ENCODE measurements at regions not wholly inside any gene's neighbourhood (a gene's known extent, or its start where the extent isn't known, plus 50 kb on each side); places are given as distances from the start of the nearest gene placed in this dataset.
"Not testable (repeated sequence)": the region's sequence is repeated elsewhere in the genome, so short reads cannot be mapped to it uniquely, and the experiment has no call there.

GRCh38 chr16:72590151-72590937 is 418.4 kb upstream of the PMFBP1 start:
- no peak for DNase-seq

DNA sequence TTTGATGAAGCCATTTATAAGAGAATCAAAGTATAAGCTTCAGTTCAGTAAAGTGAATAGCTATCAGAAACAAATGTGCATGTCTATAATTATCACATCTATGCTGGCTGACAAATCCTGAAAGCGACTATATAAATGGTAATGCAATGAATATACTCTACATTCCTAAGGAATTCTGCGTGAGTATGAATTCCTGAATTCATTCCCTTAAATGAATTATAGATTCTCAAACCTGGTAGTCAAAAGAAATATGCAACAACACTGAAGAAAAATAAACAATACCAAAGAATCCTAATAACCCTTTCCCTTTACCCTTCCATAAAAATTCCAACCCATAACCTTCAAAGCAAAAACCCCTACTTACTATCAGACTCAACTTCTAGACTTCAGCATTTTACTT is 416.6 kb upstream of the PMFBP1 start:
- DNase-seq: no peak

DNA sequence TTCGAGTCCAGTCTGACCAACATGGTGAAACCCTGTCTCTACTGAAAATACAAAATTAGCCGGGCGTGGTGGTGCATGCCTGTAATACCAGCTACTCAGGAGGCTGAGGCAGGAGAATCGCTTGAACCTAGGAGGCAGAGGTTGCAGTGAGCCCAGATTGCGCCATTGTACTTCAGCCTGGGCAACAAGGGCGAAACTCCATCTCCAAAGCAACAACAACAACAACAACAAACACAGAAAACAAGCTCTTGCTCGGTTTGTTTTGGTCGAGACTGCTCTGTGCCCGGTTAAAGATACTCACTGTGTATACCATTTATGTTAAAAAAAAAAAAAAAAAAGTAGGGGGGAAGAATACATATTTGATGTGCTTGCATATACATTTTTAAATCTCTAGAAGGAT is 406.1 kb upstream of the PMFBP1 start:
- not testable (repeated sequence) for DNase-seq

DNA sequence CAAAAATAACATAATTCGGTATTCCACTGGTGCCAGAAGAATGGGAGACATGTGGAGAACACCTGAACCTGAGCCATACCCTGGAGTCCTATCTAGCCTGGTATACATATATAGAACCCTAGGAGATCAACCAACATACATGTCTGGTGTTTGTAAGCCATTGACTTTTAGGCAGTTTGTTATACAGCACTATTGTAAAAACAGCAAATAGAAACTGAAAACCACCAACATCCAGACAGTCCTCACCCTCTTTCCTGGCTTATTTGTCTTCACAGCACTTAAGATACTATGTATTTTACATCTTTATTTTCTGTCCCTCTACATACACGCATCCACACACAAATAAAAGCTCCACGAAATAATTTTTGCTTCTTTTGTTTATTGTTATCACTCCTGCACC is 404.2 kb upstream of the PMFBP1 start:
- DNase-seq: no peak

GRCh38 chr16:72569677-72570076 is 397.7 kb upstream of the PMFBP1 start:
- DNase-seq: no peak

GRCh38 chr16:72568502-72568901 is 396.5 kb upstream of the PMFBP1 start:
- DNase-seq: no peak

DNA sequence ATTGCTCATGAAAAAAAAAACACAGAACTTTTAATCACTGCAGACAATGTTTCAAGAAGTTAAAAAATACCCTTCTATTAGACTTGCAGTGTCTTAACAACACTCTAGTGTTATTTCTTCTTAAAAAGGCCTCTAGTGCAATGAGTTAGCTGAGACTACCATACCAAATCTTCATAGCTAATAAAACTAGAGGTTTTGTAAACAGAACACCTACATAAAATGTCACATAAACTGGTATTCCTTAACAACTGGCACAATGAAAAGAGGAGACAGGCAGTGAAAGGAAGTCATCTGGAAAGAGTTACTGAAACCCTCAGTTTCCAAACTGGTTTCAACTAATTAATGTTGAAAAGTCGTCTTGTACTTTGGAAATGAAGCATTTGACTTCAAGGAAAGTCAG is 394.2 kb upstream of the PMFBP1 start:
- no peak for DNase-seq

- DNase-seq: no peak
Observed at GRCh38 chr16:72565106-72565505, 393.2 kb upstream of the PMFBP1 start.

DNA sequence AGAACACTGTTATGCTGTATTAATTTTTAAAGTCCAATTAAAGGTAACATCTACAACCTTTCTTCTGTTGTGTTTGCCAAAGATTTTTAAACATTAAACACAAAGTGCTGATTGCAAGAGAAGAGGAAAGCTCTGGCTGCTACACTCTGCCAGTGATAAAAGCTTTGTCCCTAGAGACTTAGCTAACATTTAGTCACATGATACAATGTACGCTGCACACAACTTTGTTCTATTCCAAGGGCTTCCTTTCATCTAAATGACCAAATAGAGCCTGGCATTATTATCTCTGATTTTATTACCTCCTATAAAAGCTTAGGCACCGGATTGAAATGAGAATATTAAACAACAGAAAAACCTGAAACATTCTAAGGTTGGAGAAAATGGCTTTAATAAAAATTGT is 388.7 kb upstream of the PMFBP1 start:
- DNase-seq: no peak

DNA sequence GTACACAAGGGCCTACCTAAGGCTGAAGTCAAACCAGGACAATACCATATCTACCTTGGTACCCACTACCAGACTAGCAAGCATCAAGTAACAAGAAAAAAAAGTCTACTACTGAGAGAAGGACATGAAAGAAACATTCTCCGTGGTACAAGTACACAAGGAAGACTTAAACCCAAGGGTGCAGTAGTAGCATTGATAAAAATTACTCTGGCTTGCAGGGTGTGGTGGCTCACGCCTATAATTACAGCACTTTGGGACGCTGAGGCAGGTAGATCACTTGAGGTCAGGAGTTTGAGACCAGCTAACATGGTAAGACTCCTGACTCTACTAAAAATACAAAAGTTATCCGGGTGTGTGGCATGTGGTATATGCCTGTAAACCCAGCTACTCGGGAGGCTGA is 386.5 kb upstream of the PMFBP1 start:
- no peak for DNase-seq

- DNase-seq: no peak
Observed at GRCh38 chr16:72554935-72555334, 383.0 kb upstream of the PMFBP1 start.

- DNase-seq: no peak
Observed at GRCh38 chr16:72552654-72553053, 380.7 kb upstream of the PMFBP1 start.

GRCh38 chr16:72551649-72552048 is 379.7 kb upstream of the PMFBP1 start:
- no peak for DNase-seq

DNA sequence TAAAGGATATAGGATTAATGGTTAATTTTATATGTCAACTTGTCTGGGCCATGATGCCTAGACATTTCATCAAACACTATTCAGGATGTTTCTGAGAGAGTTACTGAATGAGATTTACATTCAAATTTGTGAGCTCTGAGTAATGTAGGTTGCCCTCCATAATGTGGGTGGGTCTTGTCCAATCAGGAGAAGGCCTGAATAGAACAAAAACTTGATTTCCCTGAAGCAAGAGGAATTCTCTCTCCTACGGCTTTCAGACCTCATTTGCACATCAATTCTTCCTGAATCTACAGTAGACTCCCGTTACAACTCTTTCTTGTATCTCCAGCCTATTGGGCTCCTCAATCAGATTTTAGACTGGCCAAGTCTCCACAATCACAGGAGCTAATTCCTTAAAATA is 377.9 kb upstream of the PMFBP1 start:
- DNase-seq: no peak

GRCh38 chr16:72542102-72542501 is 370.1 kb upstream of the PMFBP1 start:
- no peak for DNase-seq

DNA sequence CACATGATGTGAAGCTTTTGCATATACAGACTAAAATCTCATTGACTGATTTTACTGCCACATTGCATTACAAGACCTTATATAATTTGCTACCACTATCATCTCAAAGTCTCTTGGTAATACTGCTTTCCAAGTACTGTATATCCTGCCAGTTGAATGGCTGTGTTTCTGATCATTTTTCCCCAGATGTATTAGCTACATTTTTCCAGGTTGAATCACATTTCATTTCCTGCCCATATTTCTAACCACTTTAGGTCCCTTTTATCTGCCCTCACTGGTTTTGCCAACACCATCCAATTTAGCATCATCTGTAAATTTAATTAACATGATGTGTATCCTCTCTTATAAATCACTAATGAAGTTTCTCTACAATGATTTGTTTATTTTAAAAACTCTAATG is 365.7 kb upstream of the PMFBP1 start:
- DNase-seq: no peak

DNA sequence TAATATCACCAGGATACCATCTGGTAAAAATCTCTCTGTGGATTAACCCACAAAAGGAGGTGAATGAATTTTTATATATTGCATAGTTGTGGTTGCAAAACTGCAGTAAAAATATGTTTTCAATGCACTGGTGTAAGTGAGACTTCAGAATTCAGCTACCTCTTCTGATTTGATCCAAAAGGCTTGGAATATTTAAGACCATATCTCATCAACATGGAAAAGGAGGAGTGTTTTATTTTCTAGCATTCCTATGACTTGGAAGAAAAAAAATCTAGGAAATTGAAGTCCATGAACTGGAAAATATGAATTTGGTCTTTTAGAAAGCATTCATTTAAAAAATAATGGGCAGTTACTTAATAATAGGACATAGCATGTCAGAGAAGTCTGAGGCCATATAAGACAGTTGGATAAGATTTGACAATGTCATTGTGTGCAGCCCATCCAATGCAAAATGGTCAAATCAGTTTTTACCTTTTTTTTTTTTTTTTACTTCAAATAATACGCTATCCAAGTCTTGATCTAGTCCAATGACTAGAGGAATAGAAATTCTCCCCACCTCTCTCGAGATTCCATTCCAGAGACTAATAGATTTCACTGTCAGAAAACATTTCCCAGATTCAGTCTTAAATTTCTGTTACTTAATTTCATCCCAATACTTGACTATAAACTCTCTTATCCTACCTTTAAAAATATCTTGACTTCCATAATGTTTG is 364.9 kb upstream of the PMFBP1 start:
- no peak for DNase-seq

GRCh38 chr16:72532906-72533410 is 361.0 kb upstream of the PMFBP1 start:
- DNase-seq: no peak

GRCh38 chr16:72530434-72530833 is 358.5 kb upstream of the PMFBP1 start:
- DNase-seq: peak; percentile 11 to 12

GRCh38 chr16:72523087-72523486 is 351.1 kb upstream of the PMFBP1 start:
- no peak for DNase-seq

DNA sequence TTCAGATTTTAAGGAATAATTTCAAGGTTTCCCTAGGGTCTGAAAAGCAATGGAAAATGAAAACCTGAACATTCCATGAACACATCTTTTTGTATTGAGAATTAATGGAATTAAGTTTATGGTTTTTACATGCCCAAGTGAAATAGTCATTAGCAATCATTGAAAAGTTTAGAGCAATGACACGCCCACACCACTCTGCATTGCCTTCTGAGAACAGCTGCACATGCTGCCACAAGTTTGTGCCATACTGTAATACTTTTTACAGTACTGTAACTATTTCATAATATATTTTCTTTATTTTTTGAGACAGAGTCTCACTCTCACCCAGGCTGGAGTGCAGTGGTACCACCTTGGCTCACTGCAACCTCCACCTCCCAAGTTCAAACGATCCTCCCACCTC is 345.2 kb upstream of the PMFBP1 start:
- DNase-seq: no peak

DNA sequence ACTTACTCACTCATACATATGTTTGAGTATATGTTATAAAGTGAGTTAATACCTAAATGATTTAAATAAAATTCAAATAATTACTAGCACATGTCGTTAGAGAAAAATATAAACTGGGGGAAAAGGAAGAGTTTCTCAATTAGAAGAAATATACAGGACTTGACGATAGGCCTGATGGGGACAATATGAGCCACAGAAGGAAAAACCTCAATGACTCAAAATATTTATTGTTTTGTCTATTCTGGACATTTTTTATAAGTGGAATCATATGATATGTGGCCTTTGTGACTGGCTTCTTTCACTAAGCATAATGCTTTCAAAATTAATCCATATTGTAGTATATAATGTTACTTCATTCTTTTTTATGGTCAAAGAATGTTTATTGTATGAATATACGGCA is 339.2 kb upstream of the PMFBP1 start:
- no peak for DNase-seq

GRCh38 chr16:72508191-72508590 is 336.2 kb upstream of the PMFBP1 start:
- DNase-seq: no peak

DNA sequence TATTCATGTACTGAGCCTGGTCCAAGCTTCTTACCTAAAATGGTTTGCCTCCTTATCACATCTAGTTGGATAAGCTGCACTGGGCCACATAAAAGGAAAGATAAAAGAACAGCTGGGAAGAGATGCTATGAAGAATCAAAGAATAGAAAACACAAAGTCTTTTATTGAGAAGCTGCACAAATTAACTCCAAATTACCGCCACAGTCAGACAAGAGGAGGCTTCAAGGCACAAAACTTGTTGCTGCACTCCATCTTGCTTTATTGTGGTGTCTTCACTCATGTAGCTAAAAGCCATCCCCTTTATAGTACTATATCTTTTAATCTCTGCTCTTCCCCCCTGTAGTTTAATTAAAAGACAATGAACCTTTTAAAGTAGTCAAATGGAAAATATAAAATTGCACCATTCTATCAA is 330.6 kb upstream of the PMFBP1 start:
- DNase-seq: no peak
